Umbilical cord (tissue), 1 donor: ENCODE measurements at regions not wholly inside any gene's neighbourhood (a gene's known extent, or its start where the extent isn't known, plus 50 kb on each side); places are given as distances from the start of the nearest gene placed in this dataset.
"Not testable (repeated sequence)": the region's sequence is repeated elsewhere in the genome, so short reads cannot be mapped to it uniquely, and the experiment has no call there.

Experiments
- DNase-seq: peaks from one replicate; pipeline ENCODE4 v3.0.0-alpha.2; 2015; ENCODE audit warnings: low spot score

DNA sequence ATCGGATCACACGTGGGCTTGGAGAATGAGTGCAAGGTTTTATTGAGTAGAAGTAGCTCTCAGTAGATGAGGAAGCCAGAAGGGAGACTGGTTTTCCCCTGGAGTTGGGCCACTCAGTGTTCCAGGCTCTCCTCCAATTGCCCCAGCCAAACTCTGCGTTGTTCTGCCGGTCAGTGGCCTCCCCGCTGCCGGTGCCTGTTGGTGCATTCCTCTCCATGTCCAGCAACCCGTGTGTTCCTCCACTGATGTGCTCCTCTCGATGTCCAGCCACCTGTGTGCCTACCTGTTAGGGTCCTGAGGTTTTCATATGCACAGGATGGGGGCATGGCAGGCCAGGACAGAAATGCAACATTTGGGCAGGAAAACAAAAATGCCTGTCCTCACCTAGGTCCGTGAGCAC, 888.0 kb upstream of the PTPRD start:
- no peak for DNase-seq

DNA sequence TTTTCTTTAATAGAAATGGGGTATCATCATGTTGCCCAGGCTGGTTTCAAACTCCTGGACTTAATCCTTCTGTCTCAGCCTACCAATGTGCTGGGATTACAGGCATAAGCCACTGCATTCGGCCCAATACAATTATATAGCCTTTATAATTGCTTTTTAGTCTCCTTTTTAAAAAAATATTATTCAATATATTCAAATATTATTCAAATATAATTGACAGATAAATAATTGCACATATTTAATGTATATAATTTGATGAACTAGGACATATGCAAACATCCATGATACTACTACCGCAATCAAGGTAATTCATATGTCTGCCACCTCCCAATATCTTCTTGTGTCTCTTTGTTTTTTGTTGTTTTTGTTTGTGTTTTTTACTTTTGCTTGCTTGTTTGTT, 894.2 kb upstream of the PTPRD start:
- DNase-seq: no peak

GRCh38 chr9:11537566-11537965, 924.8 kb upstream of the PTPRD start:
- peak; percentile 35 for DNase-seq

- no peak for DNase-seq
Observed at GRCh38 chr9:11542781-11543180, 930.0 kb upstream of the PTPRD start.

DNA sequence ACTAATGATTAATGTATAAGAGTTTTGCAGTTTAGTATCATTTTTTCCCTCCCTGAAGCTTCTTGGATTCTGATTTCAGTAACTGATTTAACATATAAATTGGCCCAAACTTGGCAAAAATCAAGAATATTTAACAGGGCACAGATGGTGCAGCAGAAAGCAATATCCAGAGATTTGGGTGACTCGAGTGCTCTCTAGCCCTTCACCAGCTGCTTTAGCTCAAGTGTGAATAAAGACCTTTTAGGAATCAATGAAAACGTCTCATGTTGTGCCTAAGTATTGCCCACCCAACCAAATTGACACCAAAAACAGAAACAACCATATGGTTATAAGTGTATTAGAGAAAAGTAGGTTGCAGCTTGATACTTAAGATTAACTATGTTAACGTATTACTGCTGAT, 933.4 kb upstream of the PTPRD start:
- DNase-seq: no peak

- no peak for DNase-seq
Observed at GRCh38 chr9:11549311-11549794, 936.6 kb upstream of the PTPRD start.

DNA sequence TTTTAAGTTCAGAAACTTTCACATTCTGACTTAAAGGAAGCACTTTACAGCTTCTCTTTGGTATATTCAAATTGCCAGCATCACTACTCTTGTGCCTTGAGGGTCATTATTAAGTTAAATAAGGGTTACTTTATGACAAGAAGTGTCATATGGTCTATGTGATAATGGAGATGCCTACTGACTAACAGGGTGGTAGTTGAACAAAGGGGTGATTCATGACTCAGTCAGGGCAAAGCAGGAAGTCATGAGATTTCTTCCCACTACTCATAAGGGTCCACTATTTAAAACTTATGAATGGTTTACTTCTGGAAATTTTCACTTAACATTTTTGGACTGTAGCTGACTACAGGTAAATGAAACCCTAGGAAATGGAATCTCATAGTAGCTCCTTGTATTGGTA, 938.3 kb upstream of the PTPRD start:
- no peak for DNase-seq

GRCh38 chr9:11558043-11558442, 945.2 kb upstream of the PTPRD start:
- DNase-seq: no peak

GRCh38 chr9:11559001-11559776, 946.4 kb upstream of the PTPRD start:
- DNase-seq: no peak

DNA sequence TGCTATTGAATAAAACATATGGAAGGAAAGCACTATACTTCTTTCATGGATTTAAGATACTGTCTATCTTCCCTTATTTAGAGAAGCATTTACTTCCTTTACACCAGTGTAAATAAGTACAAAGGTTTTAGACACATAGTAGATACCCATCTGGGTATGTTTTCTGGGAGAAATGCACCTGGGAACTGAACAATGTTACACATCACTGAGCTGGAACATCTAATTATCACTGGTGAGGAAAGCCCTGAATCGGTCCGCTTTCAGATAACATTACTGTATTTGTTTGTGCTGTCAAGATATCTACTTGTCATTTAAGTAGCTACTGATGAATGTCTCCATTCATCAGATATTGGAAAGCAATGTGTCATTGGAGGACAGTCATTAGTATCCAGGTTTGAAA, 964.7 kb upstream of the PTPRD start:
- DNase-seq: no peak

- no peak for DNase-seq
Observed at GRCh38 chr9:11595756-11596155, 983.0 kb upstream of the PTPRD start.

DNA sequence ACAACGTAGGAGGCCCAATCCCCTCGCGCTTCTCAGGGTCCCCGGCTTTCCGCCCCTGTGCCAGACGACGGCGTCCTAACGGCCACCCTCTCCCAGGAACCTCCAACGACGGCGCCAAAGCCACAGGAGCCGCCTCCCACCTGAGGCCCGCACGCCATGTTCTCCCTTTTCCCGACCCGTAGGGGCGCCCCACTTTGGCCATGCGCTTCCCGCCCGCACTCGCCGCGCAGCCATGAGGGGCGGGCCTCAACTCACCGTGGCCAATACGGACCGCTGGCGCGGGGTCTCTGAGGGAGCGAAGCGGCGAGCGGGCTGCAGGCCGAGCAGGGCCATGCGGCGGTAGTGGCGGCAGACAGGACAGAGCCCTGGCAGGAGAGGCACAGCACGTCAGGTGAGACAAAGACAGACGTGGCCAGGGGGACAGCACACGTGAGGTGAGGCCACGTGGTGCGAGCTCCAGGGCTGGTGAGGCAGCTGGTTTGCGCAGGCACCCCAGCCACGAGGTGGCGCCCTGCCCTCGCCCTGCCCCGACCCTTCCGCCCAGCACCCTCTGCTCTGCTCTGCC, 1005.5 kb upstream of the PTPRD start:
- DNase-seq: no peak

DNA sequence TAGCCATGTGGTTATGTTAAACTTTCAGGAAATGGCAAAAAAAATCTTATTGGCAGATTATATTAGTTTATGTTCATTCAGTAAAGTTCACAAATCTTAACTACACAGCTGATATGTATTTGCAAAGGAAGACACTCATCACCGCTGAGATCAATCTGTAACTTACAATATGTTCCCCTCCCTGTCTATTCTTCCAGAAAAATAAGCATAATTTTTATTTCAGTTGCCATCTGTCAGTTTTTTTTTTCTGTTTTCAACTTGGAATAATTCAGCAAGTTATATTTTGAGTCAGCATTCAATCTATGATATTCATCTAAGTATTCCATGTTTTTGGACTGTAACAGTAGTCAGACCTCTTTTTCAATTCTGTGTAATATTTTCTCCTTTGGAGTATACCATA, 1019.9 kb upstream of the PTPRD start:
- no peak for DNase-seq

DNA sequence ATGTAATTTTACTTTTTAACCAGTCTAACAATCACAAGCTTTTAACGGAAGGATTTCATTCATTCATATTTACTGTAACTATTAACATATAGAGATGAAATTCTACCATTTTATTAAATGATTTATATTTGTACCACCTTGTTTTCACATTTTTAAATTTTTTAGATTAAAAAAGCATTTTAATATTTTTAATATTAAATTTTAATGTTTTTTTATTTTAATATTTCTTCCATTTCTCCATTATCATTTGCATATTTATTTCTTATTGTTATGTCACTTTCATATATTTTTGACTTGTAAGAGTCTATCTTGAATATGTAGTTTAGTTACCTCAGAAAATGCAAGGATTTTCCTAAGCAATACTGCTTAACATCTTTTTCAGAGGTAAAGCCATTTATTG, 1034.0 kb upstream of the PTPRD start:
- no peak for DNase-seq

DNA sequence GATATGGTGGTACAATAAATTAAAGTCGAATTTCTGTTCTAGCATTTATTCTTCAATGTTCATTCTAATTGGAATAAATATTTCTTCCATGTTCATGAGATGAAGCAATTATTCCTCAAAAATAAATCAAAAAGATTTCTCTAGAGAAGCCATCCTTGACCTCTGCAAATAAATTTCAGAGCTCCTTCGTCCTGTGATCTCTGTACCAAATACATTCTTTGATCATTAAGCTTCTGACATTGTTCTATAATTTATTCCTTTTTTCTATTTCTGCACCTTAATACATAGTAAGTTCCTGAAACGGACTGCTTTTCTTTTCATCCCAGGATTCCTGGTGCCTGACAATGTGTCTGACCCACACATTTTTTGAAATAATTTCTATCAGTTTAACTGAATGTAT, 1039.3 kb upstream of the TYRP1 start:
- DNase-seq: no peak

DNA sequence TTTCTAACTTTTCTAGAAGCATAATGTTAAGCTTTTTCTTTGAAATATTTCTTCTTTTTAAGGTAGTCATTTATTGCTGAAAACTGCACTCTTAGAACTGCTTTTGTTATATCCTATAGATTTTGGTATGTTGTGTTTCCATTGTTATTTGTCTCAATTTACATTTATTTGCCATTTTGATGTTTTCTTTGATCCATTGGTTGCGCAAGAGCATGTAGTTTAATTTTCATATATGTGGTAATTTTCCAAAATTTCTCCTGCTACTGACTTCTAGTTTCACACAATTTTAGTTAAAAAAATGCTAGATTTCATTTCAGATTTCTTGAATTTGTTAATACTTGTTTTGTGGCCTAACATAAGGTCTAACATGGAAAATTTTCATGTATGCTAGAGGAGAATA, 1029.3 kb upstream of the TYRP1 start:
- no peak for DNase-seq

- no peak for DNase-seq
Observed at GRCh38 chr9:11676821-11677220, 1016.4 kb upstream of the TYRP1 start.

DNA sequence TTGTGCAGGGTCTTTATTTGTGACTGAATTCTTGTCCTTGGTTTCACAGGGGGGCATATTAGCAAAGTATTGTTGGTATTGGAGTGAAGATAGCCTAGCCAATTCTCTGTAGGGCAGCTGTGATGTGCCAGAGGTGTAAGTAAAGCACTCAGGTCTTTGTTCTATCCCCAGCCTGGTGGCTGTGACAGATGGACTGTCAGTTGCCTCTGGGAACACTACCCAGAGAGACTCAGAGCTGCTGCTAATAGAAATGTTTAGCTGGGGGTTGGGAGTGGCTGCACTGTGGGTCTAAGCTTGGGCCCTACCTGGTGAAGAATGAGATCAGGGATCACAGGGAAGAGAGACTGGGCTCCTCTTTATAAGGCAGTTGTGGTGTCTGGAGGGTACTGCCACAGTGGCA, 1006.5 kb upstream of the TYRP1 start:
- DNase-seq: no peak

- no peak for DNase-seq
Observed at GRCh38 chr9:11697126-11697525, 996.1 kb upstream of the TYRP1 start.

GRCh38 chr9:11701706-11702105, 991.5 kb upstream of the TYRP1 start:
- DNase-seq: no peak

DNA sequence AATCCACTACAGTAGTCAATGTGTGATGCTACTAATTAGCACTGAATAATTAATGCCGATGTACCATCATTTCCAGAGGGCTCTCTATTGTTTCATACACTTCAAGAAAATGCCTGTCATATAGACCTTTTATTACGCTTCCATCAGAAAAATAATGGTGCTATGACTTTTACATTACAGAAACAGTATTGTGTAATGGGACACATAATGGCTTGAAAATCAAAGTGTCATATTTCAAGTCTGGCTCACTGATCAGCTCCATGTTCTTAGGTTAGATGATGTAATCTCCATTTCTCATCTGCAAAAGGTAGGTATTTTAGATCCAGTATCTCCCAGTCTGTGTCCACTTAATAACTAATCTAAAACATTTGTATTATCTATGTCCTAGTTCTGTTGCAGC, 990.6 kb upstream of the TYRP1 start:
- no peak for DNase-seq

DNA sequence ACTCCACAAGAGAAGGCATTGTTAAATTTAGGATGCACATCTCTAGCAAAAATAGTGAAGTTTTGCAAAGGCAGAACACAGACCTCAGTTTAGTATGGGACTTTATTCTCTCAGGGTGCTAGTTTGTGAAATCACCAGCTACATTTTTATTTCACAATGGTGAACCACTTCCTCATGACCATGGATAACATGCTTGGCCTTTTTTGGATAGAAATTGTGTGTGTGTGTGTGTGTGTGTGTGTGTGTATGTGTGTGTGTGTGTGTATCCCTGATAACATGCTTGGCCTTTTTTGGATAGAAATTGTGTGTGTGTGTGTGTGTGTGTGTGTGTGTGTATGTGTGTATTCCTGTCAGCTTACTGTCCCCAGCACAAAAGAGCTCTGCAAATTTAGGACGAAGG, 989.0 kb upstream of the TYRP1 start:
- DNase-seq: not testable (repeated sequence)

DNA sequence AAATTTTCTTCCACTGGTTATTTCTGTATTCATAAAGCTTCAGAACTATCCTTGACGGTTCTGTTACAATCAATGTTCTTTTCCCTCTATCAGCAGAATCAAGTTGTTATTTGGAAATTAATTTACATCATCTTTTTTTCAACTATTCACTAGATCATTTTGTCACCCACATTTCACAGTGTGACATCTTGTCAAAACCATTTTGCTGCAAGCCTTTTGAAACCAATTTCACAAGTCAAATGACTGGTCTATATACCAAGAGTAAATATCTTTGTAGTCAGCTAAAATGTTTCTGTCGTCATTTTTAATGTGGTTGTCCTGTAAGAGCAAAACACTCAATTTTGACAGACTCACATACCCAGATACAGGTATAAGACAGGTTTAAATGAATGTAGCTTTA, 984.3 kb upstream of the TYRP1 start:
- no peak for DNase-seq

DNA sequence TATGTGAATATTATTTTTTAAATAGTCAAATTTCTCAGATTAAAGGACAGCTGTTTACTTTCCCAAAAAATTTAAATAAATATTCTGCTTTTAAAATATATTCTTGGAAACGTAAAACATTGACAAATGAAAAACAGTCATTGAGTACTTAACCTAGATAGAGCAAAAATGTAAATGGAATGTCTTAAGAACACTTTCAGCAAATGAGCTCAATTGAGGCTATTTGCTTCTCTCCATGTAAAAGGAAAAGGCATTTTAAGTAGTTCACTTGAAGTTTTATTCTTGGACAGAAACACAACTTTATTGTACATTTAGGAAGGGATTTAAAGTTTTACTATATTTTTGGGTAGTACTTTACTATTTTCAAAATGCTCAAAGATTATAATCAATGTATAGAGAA, 983.6 kb upstream of the TYRP1 start:
- no peak for DNase-seq
